ENCODE measurements at regions not wholly inside any gene's neighbourhood (a gene's known extent, or its start where the extent isn't known, plus 50 kb on each side); places are given as distances from the start of the nearest gene placed in this dataset.

DNA sequence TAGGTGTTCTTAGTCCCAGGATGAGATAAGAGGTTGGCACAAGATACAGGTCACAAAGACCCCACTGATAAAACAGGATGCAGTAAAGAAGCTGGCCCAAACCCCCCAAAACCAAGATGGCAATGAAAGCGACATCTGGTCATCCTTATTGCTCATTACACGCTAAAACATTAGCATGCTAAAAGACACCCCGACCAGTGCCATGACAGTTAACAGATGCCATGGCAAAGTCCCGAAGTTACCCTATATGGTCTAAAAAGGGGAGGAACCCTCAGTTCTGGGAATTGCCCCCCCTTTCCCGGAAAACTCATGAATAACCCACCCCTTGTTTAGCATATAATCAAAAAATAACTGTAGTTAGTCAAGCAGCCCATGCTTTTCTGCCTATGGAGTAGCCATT, 251.1 kb downstream of the SLC4A3 start:
- TF ChIP-seq, protein P1, sequence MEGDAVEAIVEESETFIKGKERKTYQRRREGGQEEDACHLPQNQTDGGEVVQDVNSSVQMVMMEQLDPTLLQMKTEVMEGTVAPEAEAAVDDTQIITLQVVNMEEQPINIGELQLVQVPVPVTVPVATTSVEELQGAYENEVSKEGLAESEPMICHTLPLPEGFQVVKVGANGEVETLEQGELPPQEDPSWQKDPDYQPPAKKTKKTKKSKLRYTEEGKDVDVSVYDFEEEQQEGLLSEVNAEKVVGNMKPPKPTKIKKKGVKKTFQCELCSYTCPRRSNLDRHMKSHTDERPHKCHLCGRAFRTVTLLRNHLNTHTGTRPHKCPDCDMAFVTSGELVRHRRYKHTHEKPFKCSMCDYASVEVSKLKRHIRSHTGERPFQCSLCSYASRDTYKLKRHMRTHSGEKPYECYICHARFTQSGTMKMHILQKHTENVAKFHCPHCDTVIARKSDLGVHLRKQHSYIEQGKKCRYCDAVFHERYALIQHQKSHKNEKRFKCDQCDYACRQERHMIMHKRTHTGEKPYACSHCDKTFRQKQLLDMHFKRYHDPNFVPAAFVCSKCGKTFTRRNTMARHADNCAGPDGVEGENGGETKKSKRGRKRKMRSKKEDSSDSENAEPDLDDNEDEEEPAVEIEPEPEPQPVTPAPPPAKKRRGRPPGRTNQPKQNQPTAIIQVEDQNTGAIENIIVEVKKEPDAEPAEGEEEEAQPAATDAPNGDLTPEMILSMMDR (IDR thresholded peaks at IDR 0.05), result no peak
- no peak for TF ChIP-seq POLR2A (IDR thresholded peaks at IDR 0.05)
